ENCODE measurements at regions not wholly inside any gene's neighbourhood (a gene's known extent, or its start where the extent isn't known, plus 50 kb on each side); places are given as distances from the start of the nearest gene placed in this dataset.

DNA sequence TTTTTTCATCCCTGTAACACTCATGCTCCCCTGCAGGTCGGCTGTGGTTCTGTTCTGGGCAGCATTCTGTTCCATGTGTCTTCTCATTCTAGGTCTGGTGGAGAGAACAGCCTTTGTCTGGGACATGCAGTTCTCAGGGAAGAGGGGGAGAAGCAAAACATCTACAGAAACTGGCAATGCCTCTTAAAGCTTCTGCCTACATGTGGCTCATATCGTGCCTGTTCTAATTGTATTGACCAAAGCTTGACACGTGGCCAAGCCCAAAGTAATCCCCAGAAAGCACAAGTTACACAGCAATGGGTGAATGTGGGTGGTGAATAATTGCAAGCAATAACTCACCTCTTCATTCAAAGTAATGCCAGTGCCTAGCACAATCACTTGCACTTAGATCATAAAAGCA, 218.2 kb upstream of the IL12B start:
- Histone ChIP-seq H3K27ac (no peak overlapping the region), H3K27me3 (no peaks in the 10 kb centered on the region), H3K9me3 (no peaks in the 10 kb centered on the region), H3K36me3 (no peaks in the 10 kb centered on the region), H3K4me3 (replicated peaks in 1 of 3) (no peak overlapping the region), H3K4me1 (no peaks in the 10 kb centered on the region)
- intact Hi-C loops (cut with DNase I), result no loop called here
- no peak for DNase-seq
- WGBS, 2 donors, result 66 to 87% methylated on average over 3 of the region's 3 CpGs
- no peak for TF ChIP-seq CTCF (IDR thresholded peaks at IDR 0.05)
- TF ChIP-seq POLR2A (IDR thresholded peaks at IDR 0.05), result no peak

GRCh38 chr5:159549046-159549445, 218.8 kb upstream of the IL12B start:
- intact Hi-C loops (cut with DNase I), result no loop called here
- no peaks in the 10 kb centered on the region for H3K4me1 ChIP-seq
- H3K36me3 ChIP-seq, result no peaks in the 10 kb centered on the region
- 56 to 73% methylated on average over 1 of the region's 1 CpG for WGBS, 2 donors
- TF ChIP-seq CTCF (IDR thresholded peaks at IDR 0.05), result no peak
- TF ChIP-seq POLR2A (IDR thresholded peaks at IDR 0.05), result no peak
- H3K4me3 ChIP-seq (replicated peaks in 1 of 3), result no peak overlapping the region
- H3K27ac ChIP-seq, result no peak overlapping the region
- H3K9me3 ChIP-seq, result no peaks in the 10 kb centered on the region
- H3K27me3 ChIP-seq, result no peaks in the 10 kb centered on the region
- DNase-seq, result no peak

DNA sequence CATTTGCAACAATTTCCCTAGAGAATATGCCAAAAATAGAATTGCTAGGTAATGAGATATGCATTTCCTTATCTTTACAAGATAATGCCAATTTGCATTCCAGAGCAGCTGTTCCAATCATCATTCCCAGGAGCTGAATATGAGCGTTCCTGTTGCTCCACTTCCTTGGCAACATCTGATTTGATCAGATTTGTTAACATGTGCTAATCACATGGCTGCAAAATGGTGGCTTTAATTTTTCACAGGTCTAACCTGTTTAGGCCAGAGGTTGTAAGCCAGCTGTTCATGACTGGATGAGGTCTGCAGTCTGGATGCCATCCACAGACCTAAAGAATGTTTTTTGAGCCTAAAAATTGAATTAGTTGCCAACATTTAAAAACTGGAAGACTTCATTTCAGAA, 220.7 kb upstream of the IL12B start:
- WGBS, 2 donors, result 72 to 94% methylated on average over 1 of the region's 1 CpG

DNA sequence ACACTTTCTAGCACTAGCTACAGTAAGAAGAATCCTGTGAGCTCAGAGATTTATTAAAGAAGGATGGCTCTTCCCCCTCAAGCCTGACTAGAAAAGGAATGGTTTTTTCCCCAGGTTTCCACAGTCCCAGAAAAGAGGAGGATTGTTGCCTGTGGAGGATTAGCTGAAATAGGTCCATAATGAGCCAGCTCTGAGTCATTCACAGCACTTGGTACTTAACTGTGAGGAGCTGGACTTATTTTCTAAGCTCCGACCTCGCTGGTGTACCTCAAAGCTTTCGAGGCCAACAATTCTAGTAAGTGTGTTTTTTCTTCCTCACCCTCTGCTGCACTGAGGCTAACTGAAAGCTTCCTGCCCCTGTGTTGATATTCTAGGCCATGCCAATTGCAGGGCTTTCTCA, 222.5 kb upstream of the IL12B start:
- H3K36me3 ChIP-seq, result no peaks in the 10 kb centered on the region
- WGBS, 2 donors, result 72 to 74% methylated on average over 3 of the region's 3 CpGs
- intact Hi-C loops (cut with DNase I), result no loop called here
- H3K4me1 ChIP-seq, result no peaks in the 10 kb centered on the region
- H3K27ac ChIP-seq, result no peak overlapping the region
- no peak overlapping the region for H3K4me3 ChIP-seq (replicated peaks in 1 of 3)
- no peaks in the 10 kb centered on the region for H3K27me3 ChIP-seq
- no peak for TF ChIP-seq POLR2A (IDR thresholded peaks at IDR 0.05)
- no peak for TF ChIP-seq CTCF (IDR thresholded peaks at IDR 0.05)
- no peak for DNase-seq
- no peaks in the 10 kb centered on the region for H3K9me3 ChIP-seq

More for the DNA sequence above, 220.7 kb upstream of the IL12B start:
- no peak for TF ChIP-seq POLR2A (IDR thresholded peaks at IDR 0.05)
- TF ChIP-seq CTCF (IDR thresholded peaks at IDR 0.05), result no peak
- H3K4me3 ChIP-seq (replicated peaks in 1 of 3), result no peak overlapping the region
- H3K9me3 ChIP-seq, result no peaks in the 10 kb centered on the region
- no peak overlapping the region for H3K27ac ChIP-seq
- no peaks in the 10 kb centered on the region for H3K36me3 ChIP-seq
- H3K27me3 ChIP-seq, result no peaks in the 10 kb centered on the region
- no peaks in the 10 kb centered on the region for H3K4me1 ChIP-seq
- no peak for DNase-seq
- intact Hi-C loops (cut with DNase I), result no loop called here

- TF ChIP-seq POLR2A (IDR thresholded peaks at IDR 0.05), result no peak
- no peak for TF ChIP-seq CTCF (IDR thresholded peaks at IDR 0.05)
- H3K27me3 ChIP-seq, result no peaks in the 10 kb centered on the region
- 94 to 96% methylated on average over 2 of the region's 2 CpGs for whole genome bisulfite sequencing, 2 donors
- no peak for DNase-seq
- H3K27ac ChIP-seq, result no peak overlapping the region
- H3K9me3 ChIP-seq, result no peaks in the 10 kb centered on the region
- no peaks in the 10 kb centered on the region for H3K36me3 ChIP-seq
- no peak overlapping the region for H3K4me3 ChIP-seq (replicated peaks in 1 of 3)
- intact Hi-C loops (cut with DNase I), result no loop called here
- no peaks in the 10 kb centered on the region for H3K4me1 ChIP-seq
Observed at GRCh38 chr5:159553792-159554191, 223.5 kb upstream of the IL12B start.
